ENCODE measurements at regions not wholly inside any gene's neighbourhood (a gene's known extent, or its start where the extent isn't known, plus 50 kb on each side); places are given as distances from the start of the nearest gene placed in this dataset.

DNA sequence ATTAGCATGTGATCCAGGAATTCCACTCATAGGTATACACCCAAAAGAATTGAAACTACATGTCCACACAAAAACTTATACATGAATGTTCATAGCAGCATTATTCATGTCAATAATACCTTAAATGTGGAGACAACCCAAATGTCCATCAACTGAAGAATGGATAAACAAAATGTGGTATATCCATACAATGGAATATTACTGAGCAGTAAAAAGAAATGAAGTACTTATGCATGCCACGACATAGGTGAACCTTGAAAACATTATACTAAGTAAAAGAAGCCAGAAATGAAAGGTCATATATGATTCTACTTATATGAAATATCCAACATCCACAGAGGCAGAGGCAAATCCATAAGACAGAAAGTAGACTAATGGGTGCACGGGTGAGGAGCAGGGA is 159.9 kb downstream of the UNC5CL start:
- TF ChIP-seq, protein P1, sequence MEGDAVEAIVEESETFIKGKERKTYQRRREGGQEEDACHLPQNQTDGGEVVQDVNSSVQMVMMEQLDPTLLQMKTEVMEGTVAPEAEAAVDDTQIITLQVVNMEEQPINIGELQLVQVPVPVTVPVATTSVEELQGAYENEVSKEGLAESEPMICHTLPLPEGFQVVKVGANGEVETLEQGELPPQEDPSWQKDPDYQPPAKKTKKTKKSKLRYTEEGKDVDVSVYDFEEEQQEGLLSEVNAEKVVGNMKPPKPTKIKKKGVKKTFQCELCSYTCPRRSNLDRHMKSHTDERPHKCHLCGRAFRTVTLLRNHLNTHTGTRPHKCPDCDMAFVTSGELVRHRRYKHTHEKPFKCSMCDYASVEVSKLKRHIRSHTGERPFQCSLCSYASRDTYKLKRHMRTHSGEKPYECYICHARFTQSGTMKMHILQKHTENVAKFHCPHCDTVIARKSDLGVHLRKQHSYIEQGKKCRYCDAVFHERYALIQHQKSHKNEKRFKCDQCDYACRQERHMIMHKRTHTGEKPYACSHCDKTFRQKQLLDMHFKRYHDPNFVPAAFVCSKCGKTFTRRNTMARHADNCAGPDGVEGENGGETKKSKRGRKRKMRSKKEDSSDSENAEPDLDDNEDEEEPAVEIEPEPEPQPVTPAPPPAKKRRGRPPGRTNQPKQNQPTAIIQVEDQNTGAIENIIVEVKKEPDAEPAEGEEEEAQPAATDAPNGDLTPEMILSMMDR (IDR thresholded peaks at IDR 0.05), result no peak
- TF ChIP-seq POLR2A (IDR thresholded peaks at IDR 0.05), result no peak

All from testis (tissue), 2 donors.